WTC11 (cell line): ENCODE measurements at regions not wholly inside any gene's neighbourhood (a gene's known extent, or its start where the extent isn't known, plus 50 kb on each side); places are given as distances from the start of the nearest gene placed in this dataset.

Experiments
- ATAC-seq: fragments of 200-7000 bp; cut with Tn5 transposase; 2 replicates; pipeline ENCODE4 v1.10.0; 2021; ENCODE audit warnings: mild to moderate bottlenecking, moderate library complexity
- CTCF ChIA-PET: fragments of 300-600 bp; sonication (Branson Sonifier 250); formaldehyde crosslinking; loops from one replicate; lab custom pipeline; 2021; ENCODE audit warnings: antibody characterized with exemption; lab: Charles Lee
- POLR2A ChIA-PET: fragments of 350-600 bp; sonication (Branson Sonifier 250); formaldehyde crosslinking; loops from one replicate; lab custom pipeline; 2021; ENCODE audit warnings: antibody characterized with exemption; lab: Charles Lee
- DNase-seq: peaks from one replicate; pipeline ENCODE4 v3.0.0; 2021; ENCODE audit warnings: low spot score
- H3K27ac Mint-ChIP-seq: 2 replicates; pipeline ENCODE4 v1.8.0; 2021; ENCODE audit warnings: mixed read lengths
- H3K27me3 Mint-ChIP-seq: 2 replicates; pipeline ENCODE4 v1.8.0; 2021; ENCODE audit warnings: low read depth, mild to moderate bottlenecking, moderate library complexity, mixed read lengths
- H3K36me3 Mint-ChIP-seq: 2 replicates; pipeline ENCODE4 v1.8.0; 2021; ENCODE audit warnings: mixed read lengths
- H3K4me1 Mint-ChIP-seq: 2 replicates; pipeline ENCODE4 v1.8.0; 2022; ENCODE audit warnings: mixed read lengths
- H3K4me3 Mint-ChIP-seq: 2 replicates; pipeline ENCODE4 v1.8.0; 2021; ENCODE audit warnings: mild to moderate bottlenecking, moderate library complexity, mixed read lengths
- H3K9me3 Mint-ChIP-seq: 2 replicates; pipeline ENCODE4 v1.8.0; 2021; ENCODE audit warnings: mixed read lengths
- E2F4 ChIP-seq: sonication (generic); formaldehyde crosslinking; IDR thresholded peaks from 2 replicates; pipeline ENCODE4 v1.8.1; 2022; ENCODE audit warnings: low read depth, mild to moderate bottlenecking, moderate library complexity, missing genetic modification reagents, borderline replicate concordance
- EMX1 ChIP-seq: fragments of 250-450 bp; sonication (Bioruptor Pico); IDR thresholded peaks from 2 replicates; pipeline ENCODE4 v1.8.0; 2021; ENCODE audit warnings: mild to moderate bottlenecking
- ERG ChIP-seq: fragments of 250-450 bp; sonication (Bioruptor Pico); IDR thresholded peaks from 2 replicates; pipeline ENCODE4 v1.8.0; 2021; ENCODE audit warnings: mild to moderate bottlenecking
- ESRRA ChIP-seq: sonication (generic); formaldehyde crosslinking; IDR thresholded peaks from 2 replicates; pipeline ENCODE4 v1.8.1; 2022; ENCODE audit warnings: mild to moderate bottlenecking, missing genetic modification reagents, borderline replicate concordance
- GABPB1 ChIP-seq: sonication (generic); formaldehyde crosslinking; IDR thresholded peaks from 2 replicates; pipeline ENCODE4 v1.8.1; 2023; ENCODE audit warnings: mild to moderate bottlenecking, missing genetic modification reagents
- GRHL2 ChIP-seq: fragments of 250-450 bp; sonication (Bioruptor Pico); IDR thresholded peaks from 2 replicates; pipeline ENCODE4 v1.8.0; 2022; ENCODE audit warnings: mild to moderate bottlenecking, moderate library complexity; ENCODE audit not compliant: insufficient replicate concordance, severe bottlenecking
- HMGXB4 ChIP-seq: sonication (generic); formaldehyde crosslinking; IDR thresholded peaks from 2 replicates; pipeline ENCODE4 v1.8.1; 2023; ENCODE audit warnings: mild to moderate bottlenecking, moderate library complexity, missing genetic modification reagents
- NFATC4 ChIP-seq: fragments of 250-450 bp; sonication (Bioruptor Pico); IDR thresholded peaks from 2 replicates; pipeline ENCODE4 v1.9.0; 2021; ENCODE audit warnings: mild to moderate bottlenecking
- NFE2L1 ChIP-seq: sonication (generic); formaldehyde crosslinking; IDR thresholded peaks from 2 replicates; pipeline ENCODE4 v1.8.1; 2023; ENCODE audit warnings: missing genetic modification reagents
- OVOL2 ChIP-seq: fragments of 250-450 bp; sonication (Bioruptor Pico); IDR thresholded peaks from 2 replicates; pipeline ENCODE4 v1.9.0; 2021; ENCODE audit warnings: mild to moderate bottlenecking, borderline replicate concordance
- PREB ChIP-seq: sonication (generic); formaldehyde crosslinking; IDR thresholded peaks from 2 replicates; pipeline ENCODE4 v1.8.1; 2022; ENCODE audit warnings: mild to moderate bottlenecking, missing genetic modification reagents, moderate library complexity, borderline replicate concordance
- RELA ChIP-seq: sonication (generic); formaldehyde crosslinking; IDR thresholded peaks from 2 replicates; pipeline ENCODE4 v1.8.1; 2022; ENCODE audit warnings: missing genetic modification reagents, mild to moderate bottlenecking, borderline replicate concordance
- SMAD4 ChIP-seq: sonication (generic); formaldehyde crosslinking; IDR thresholded peaks from 2 replicates; pipeline ENCODE4 v1.8.0; 2022; ENCODE audit warnings: mild to moderate bottlenecking, missing genetic modification reagents
- SOX15 ChIP-seq: fragments of 250-450 bp; sonication (Bioruptor Pico); IDR thresholded peaks from 2 replicates; pipeline ENCODE4 v1.9.0; 2021; ENCODE audit warnings: mild to moderate bottlenecking
- TCF7 ChIP-seq: sonication (generic); formaldehyde crosslinking; IDR thresholded peaks from 2 replicates; pipeline ENCODE4 v1.8.0; 2022; ENCODE audit warnings: mild to moderate bottlenecking, low read depth, missing genetic modification reagents, moderate library complexity
- TEAD1 ChIP-seq: sonication (generic); formaldehyde crosslinking; IDR thresholded peaks from 2 replicates; pipeline ENCODE4 v1.8.0; 2022; ENCODE audit warnings: mild to moderate bottlenecking, missing genetic modification reagents
- TP53 ChIP-seq: sonication (generic); formaldehyde crosslinking; IDR thresholded peaks from 2 replicates; pipeline ENCODE4 v1.8.1; 2023; ENCODE audit warnings: mild to moderate bottlenecking, missing genetic modification reagents
- ZNF138 ChIP-seq: sonication (generic); formaldehyde crosslinking; conservative IDR thresholded peaks from 2 replicates; pipeline ENCODE4 v1.8.1; 2022; ENCODE audit warnings: mild to moderate bottlenecking, moderate library complexity, missing genetic modification reagents
- ZNF263 ChIP-seq: sonication (generic); formaldehyde crosslinking; IDR thresholded peaks from 2 replicates; pipeline ENCODE4 v1.8.1; 2022; ENCODE audit warnings: low read depth, mild to moderate bottlenecking, moderate library complexity, missing genetic modification reagents
- ZNF317 ChIP-seq: sonication (generic); formaldehyde crosslinking; IDR thresholded peaks from 2 replicates; pipeline ENCODE4 v1.8.1; 2023; ENCODE audit warnings: low read depth, mild to moderate bottlenecking, moderate library complexity, missing genetic modification reagents, borderline replicate concordance
- ZNF512 ChIP-seq: sonication (generic); formaldehyde crosslinking; IDR thresholded peaks from 2 replicates; pipeline ENCODE4 v1.8.1; 2022; ENCODE audit warnings: missing genetic modification reagents, borderline replicate concordance
- TF ChIP-seq, protein P1 (sequence below): fragments of 200-600 bp; IDR thresholded peaks from 2 replicates; pipeline ENCODE4 v1.8.0; 2022; ENCODE audit warnings: antibody characterized with exemption
- TF ChIP-seq, protein P2 (sequence below): sonication (generic); formaldehyde crosslinking; IDR thresholded peaks from 2 replicates; pipeline ENCODE4 v1.8.0; 2023; ENCODE audit warnings: mild to moderate bottlenecking, missing genetic modification reagents
- TF ChIP-seq, protein P3 (sequence below): fragments of 250-450 bp; sonication (Bioruptor Pico); IDR thresholded peaks from 2 replicates; pipeline ENCODE4 v2.1.2; 2022; ENCODE audit warnings: mild to moderate bottlenecking, moderate library complexity

DNA sequence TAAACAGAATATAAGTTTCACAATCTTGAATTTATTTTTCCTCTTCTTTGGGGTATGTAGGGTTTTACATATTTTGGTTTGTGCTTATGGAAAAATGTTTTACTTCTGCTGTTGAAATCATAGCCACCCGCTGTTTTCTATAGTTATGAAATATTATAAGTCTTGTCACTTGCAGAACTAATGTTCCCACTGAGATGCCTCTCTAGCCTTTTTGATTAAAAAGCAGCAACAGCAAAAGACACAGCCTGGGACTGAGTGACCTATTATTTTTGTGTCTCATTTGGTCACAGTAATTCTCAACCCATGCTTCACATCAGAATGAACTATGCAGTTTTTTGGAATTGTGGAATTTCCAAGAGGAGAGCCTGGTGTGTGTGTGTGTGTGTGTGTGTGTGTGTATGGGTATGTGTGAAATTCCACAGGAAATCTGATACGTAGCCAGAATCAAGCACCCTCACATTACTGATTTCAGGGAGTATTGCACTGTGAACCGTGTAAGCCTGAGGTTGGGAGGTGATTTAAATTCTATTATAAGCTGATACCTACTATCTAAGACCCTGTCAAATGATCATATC is 55.7 kb upstream of the FRMD6 start:
- no peak overlapping the region for H3K27ac Mint-ChIP-seq
- TF ChIP-seq, protein P1, sequence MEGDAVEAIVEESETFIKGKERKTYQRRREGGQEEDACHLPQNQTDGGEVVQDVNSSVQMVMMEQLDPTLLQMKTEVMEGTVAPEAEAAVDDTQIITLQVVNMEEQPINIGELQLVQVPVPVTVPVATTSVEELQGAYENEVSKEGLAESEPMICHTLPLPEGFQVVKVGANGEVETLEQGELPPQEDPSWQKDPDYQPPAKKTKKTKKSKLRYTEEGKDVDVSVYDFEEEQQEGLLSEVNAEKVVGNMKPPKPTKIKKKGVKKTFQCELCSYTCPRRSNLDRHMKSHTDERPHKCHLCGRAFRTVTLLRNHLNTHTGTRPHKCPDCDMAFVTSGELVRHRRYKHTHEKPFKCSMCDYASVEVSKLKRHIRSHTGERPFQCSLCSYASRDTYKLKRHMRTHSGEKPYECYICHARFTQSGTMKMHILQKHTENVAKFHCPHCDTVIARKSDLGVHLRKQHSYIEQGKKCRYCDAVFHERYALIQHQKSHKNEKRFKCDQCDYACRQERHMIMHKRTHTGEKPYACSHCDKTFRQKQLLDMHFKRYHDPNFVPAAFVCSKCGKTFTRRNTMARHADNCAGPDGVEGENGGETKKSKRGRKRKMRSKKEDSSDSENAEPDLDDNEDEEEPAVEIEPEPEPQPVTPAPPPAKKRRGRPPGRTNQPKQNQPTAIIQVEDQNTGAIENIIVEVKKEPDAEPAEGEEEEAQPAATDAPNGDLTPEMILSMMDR, result no peak
- no peak for TF ChIP-seq NFE2L1 (CRISPR knock-in tag)
- TF ChIP-seq NFATC4 (CRISPR knock-in tag), result no peak
- no peak for TF ChIP-seq ERG
- no peak for TF ChIP-seq EMX1 (CRISPR knock-in tag)
- no peak for TF ChIP-seq ZNF138 (CRISPR knock-in tag)
- TF ChIP-seq ESRRA (CRISPR knock-in tag), result no peak
- no peak for TF ChIP-seq PREB
- TF ChIP-seq TEAD1 (CRISPR knock-in tag), result no peak
- no peak for TF ChIP-seq GRHL2
- no peak for TF ChIP-seq E2F4
- no peak for TF ChIP-seq HMGXB4
- TF ChIP-seq OVOL2, result no peak
- TF ChIP-seq, protein P2, sequence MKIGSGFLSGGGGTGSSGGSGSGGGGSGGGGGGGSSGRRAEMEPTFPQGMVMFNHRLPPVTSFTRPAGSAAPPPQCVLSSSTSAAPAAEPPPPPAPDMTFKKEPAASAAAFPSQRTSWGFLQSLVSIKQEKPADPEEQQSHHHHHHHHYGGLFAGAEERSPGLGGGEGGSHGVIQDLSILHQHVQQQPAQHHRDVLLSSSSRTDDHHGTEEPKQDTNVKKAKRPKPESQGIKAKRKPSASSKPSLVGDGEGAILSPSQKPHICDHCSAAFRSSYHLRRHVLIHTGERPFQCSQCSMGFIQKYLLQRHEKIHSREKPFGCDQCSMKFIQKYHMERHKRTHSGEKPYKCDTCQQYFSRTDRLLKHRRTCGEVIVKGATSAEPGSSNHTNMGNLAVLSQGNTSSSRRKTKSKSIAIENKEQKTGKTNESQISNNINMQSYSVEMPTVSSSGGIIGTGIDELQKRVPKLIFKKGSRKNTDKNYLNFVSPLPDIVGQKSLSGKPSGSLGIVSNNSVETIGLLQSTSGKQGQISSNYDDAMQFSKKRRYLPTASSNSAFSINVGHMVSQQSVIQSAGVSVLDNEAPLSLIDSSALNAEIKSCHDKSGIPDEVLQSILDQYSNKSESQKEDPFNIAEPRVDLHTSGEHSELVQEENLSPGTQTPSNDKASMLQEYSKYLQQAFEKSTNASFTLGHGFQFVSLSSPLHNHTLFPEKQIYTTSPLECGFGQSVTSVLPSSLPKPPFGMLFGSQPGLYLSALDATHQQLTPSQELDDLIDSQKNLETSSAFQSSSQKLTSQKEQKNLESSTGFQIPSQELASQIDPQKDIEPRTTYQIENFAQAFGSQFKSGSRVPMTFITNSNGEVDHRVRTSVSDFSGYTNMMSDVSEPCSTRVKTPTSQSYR (CRISPR knock-in tag), result no peak
- no peak for TF ChIP-seq RELA
- no peak for TF ChIP-seq GABPB1 (CRISPR knock-in tag)
- H3K4me1 Mint-ChIP-seq, result peaks cover 16% of the 10 kb centered on the region
- H3K27me3 Mint-ChIP-seq, result no peaks in the 10 kb centered on the region
- ATAC-seq (no peak), DNase-seq (no peak)
- no peak overlapping the region for H3K4me3 Mint-ChIP-seq
- CTCF ChIA-PET, result no interaction called here
- H3K36me3 Mint-ChIP-seq, result no peaks in the 10 kb centered on the region
- H3K9me3 Mint-ChIP-seq, result no peaks in the 10 kb centered on the region
- POLR2A ChIA-PET, result no interaction called here

- DNase-seq (no peak), ATAC-seq (no peak)
- Mint-ChIP-seq H3K9me3 (no peaks in the 10 kb centered on the region), H3K4me1 (peaks cover 16% of the 10 kb centered on the region), H3K36me3 (no peaks in the 10 kb centered on the region), H3K27me3 (no peaks in the 10 kb centered on the region), H3K4me3 (no peak overlapping the region), H3K27ac (no peak overlapping the region)
- CTCF ChIA-PET, result no interaction called here
- POLR2A ChIA-PET, result no interaction called here
- TF ChIP-seq ZNF317 (CRISPR knock-in tag), result no peak
- TF ChIP-seq SOX15 (CRISPR knock-in tag), result no peak
- TF ChIP-seq SMAD4 (CRISPR knock-in tag), result no peak
- TF ChIP-seq TCF7 (CRISPR knock-in tag), result no peak
- TF ChIP-seq ZNF512, result no peak
- no peak for TF ChIP-seq NFE2L1 (CRISPR knock-in tag)
- no peak for TF ChIP-seq TP53 (CRISPR knock-in tag)
- no peak for TF ChIP-seq ZNF263
- TF ChIP-seq, protein P3, sequence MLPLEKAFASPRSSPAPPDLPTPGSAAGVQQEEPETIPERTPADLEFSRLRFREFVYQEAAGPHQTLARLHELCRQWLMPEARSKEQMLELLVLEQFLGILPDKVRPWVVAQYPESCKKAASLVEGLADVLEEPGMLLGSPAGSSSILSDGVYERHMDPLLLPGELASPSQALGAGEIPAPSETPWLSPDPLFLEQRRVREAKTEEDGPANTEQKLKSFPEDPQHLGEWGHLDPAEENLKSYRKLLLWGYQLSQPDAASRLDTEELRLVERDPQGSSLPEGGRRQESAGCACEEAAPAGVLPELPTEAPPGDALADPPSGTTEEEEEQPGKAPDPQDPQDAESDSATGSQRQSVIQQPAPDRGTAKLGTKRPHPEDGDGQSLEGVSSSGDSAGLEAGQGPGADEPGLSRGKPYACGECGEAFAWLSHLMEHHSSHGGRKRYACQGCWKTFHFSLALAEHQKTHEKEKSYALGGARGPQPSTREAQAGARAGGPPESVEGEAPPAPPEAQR, result no peak
These were observed 55.1 kb upstream of the FRMD6 start for GRCh38 chr14:51596488-51597117.
